ENCODE measurements at regions not wholly inside any gene's neighbourhood (a gene's known extent, or its start where the extent isn't known, plus 50 kb on each side); places are given as distances from the start of the nearest gene placed in this dataset.
"Not testable (repeated sequence)": the region's sequence is repeated elsewhere in the genome, so short reads cannot be mapped to it uniquely, and the experiment has no call there.

GRCh38 chr12:41992022-41992421, 152.7 kb downstream of the GXYLT1 start:
- DNase-seq, result no peak
- Histone ChIP-seq H3K4me3 (ENCODE audit: low read depth, low read length) (no peak overlapping the region), H3K4me1 (no peaks in the 10 kb centered on the region), H3K9me3 (no peaks in the 10 kb centered on the region), H3K36me3 (no peaks in the 10 kb centered on the region), H3K27me3 (no peaks in the 10 kb centered on the region)
- TF ChIP-seq CTCF (IDR thresholded peaks at IDR 0.05; ENCODE audit: low read depth, low read length), result no peak

GRCh38 chr12:41988715-41989114, 156.0 kb downstream of the GXYLT1 start:
- no peaks in the 10 kb centered on the region for H3K4me1 ChIP-seq
- no peaks in the 10 kb centered on the region for H3K36me3 ChIP-seq
- no peaks in the 10 kb centered on the region for H3K27me3 ChIP-seq
- no peak overlapping the region for H3K4me3 ChIP-seq (ENCODE audit: low read depth, low read length)
- no peak for TF ChIP-seq CTCF (IDR thresholded peaks at IDR 0.05; ENCODE audit: low read depth, low read length)
- no peaks in the 10 kb centered on the region for H3K9me3 ChIP-seq
- no peak for DNase-seq

- not testable (repeated sequence) for H3K9me3 ChIP-seq; H3K27me3 ChIP-seq; H3K4me3 ChIP-seq (ENCODE audit: low read depth, low read length); DNase-seq; H3K36me3 ChIP-seq; H3K4me1 ChIP-seq
Measured at GRCh38 chr12:41986513-41986912, 158.2 kb downstream of the GXYLT1 start.

- no peak for DNase-seq
Measured at GRCh38 chr12:41983856-41984255, 160.8 kb downstream of the GXYLT1 start.

GRCh38 chr12:41983394-41983793, 161.3 kb downstream of the GXYLT1 start:
- TF ChIP-seq CTCF (IDR thresholded peaks at IDR 0.05; ENCODE audit: low read depth, low read length), result no peak
- H3K4me1 ChIP-seq, result no peaks in the 10 kb centered on the region
- DNase-seq, result no peak
- H3K9me3 ChIP-seq, result no peaks in the 10 kb centered on the region
- H3K36me3 ChIP-seq, result no peaks in the 10 kb centered on the region
- H3K4me3 ChIP-seq (ENCODE audit: low read depth, low read length), result no peak overlapping the region
- H3K27me3 ChIP-seq, result no peaks in the 10 kb centered on the region

More at GRCh38 chr12:41983856-41984255, 160.8 kb downstream of the GXYLT1 start:
- no peaks in the 10 kb centered on the region for H3K36me3 ChIP-seq
- TF ChIP-seq CTCF (IDR thresholded peaks at IDR 0.05; ENCODE audit: low read depth, low read length), result no peak
- H3K9me3 ChIP-seq, result no peaks in the 10 kb centered on the region
- no peak overlapping the region for H3K4me3 ChIP-seq (ENCODE audit: low read depth, low read length)
- H3K4me1 ChIP-seq, result no peaks in the 10 kb centered on the region
- no peaks in the 10 kb centered on the region for H3K27me3 ChIP-seq

GRCh38 chr12:41981758-41982157, 162.9 kb downstream of the GXYLT1 start:
- Histone ChIP-seq H3K27me3 (no peaks in the 10 kb centered on the region), H3K36me3 (no peaks in the 10 kb centered on the region), H3K4me3 (ENCODE audit: low read depth, low read length) (no peak overlapping the region), H3K4me1 (no peaks in the 10 kb centered on the region), H3K9me3 (no peaks in the 10 kb centered on the region)
- TF ChIP-seq CTCF (IDR thresholded peaks at IDR 0.05; ENCODE audit: low read depth, low read length), result no peak
- DNase-seq, result no peak

GRCh38 chr12:41981013-41981412, 163.7 kb downstream of the GXYLT1 start:
- H3K9me3 ChIP-seq, result no peaks in the 10 kb centered on the region
- H3K4me1 ChIP-seq, result no peaks in the 10 kb centered on the region
- no peaks in the 10 kb centered on the region for H3K27me3 ChIP-seq
- DNase-seq, result no peak
- H3K36me3 ChIP-seq, result no peaks in the 10 kb centered on the region
- TF ChIP-seq CTCF (IDR thresholded peaks at IDR 0.05; ENCODE audit: low read depth, low read length), result no peak
- H3K4me3 ChIP-seq (ENCODE audit: low read depth, low read length), result no peak overlapping the region

All from BE2C (cell line).